ENCODE measurements at regions not wholly inside any gene's neighbourhood (a gene's known extent, or its start where the extent isn't known, plus 50 kb on each side); places are given as distances from the start of the nearest gene placed in this dataset.

DNA sequence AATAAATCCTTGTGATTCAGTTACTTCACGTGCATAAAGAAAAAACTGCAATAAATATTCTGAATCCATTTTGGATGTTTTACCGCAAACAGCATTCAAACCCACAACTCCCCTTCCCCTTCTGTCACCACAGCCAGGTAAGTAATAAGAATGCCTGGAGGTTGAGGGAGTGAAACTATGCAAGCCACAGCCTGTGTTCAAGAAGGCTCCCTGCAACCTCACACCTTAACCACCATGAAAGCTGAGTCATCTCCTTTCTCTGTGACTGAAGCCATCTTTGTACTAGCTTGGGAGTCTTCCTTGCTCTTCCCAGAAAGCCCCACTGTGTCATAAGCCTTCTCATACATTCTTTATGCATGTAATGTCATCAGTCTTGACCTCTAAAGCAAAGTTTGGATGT, 297.0 kb upstream of the PUDP start:
- TF ChIP-seq, protein P1, sequence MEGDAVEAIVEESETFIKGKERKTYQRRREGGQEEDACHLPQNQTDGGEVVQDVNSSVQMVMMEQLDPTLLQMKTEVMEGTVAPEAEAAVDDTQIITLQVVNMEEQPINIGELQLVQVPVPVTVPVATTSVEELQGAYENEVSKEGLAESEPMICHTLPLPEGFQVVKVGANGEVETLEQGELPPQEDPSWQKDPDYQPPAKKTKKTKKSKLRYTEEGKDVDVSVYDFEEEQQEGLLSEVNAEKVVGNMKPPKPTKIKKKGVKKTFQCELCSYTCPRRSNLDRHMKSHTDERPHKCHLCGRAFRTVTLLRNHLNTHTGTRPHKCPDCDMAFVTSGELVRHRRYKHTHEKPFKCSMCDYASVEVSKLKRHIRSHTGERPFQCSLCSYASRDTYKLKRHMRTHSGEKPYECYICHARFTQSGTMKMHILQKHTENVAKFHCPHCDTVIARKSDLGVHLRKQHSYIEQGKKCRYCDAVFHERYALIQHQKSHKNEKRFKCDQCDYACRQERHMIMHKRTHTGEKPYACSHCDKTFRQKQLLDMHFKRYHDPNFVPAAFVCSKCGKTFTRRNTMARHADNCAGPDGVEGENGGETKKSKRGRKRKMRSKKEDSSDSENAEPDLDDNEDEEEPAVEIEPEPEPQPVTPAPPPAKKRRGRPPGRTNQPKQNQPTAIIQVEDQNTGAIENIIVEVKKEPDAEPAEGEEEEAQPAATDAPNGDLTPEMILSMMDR (IDR thresholded peaks at IDR 0.05) = no peak
- TF ChIP-seq POLR2A (IDR thresholded peaks at IDR 0.05) = no peak

Data from esophagus squamous epithelium (tissue), 4 donors.